HG03432 (cell line): ENCODE measurements at regions not wholly inside any gene's neighbourhood (a gene's known extent, or its start where the extent isn't known, plus 50 kb on each side); places are given as distances from the start of the nearest gene placed in this dataset.
"Not testable (repeated sequence)": the region's sequence is repeated elsewhere in the genome, so short reads cannot be mapped to it uniquely, and the experiment has no call there.

Experiments
- ATAC-seq: cut with Tn5 transposase; IDR thresholded peaks from one replicate; pipeline ENCODE4 v1.9.1; 2021; ENCODE audit warnings: mild to moderate bottlenecking, moderate library complexity; ENCODE audit not compliant: unreplicated experiment

DNA sequence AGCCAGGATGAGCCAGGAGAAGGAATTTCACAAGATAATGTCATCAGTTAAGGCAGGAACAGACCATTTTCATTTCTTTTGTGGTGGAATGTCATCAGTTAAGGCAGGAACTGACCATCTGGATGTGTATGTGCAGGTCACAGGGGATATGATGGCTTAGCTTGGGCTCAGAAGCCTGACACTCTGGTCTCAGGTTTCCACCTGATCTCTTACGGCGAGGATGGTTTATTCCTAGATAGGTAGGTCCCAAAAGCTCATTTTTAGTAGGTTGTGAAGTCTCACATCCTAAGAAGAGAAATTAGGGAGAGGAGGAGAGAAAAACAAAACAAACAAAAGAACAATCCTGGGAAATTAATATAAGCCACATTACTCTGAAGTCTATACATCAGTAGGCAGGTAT lies 311.7 kb upstream of the RGS17 start:
- not testable (repeated sequence) for ATAC-seq

DNA sequence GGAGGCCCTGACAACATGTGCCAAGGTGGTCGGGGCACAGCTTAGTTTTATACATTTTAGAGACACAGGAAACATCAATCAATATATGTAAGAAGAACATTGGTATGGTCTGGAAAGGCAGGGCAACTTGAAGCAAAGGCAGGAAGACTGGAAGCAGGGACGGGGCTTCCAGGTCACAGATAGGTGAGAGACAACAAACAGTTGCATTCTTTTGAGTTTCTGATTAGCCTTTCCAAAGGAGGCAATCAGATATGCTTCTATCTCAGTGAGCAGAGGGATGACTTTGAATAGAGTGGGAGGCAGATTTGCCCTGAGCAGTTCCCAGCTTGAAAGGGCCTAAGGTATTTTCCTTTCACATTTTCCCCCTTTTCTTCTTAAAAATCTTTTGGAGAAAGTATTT lies 311.0 kb upstream of the RGS17 start:
- no peak for ATAC-seq

DNA sequence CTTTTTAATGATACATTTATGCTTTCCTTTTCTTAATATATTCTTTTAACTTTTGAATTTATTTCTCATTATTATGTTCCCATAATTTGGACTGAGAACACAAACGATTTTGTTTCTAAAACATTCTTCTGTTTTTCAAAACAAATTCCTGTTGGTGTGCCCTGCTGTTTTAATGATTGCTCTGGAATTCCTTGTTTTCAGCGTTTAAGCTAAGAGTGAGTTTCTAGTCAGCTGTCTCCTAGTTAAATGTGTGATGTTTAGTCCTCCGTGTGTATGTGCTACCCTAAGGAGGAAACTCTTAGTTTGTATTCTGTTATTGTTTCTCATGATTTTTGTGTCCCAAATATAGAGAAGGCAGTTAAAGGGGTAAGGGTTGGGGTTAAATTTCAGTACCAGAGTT lies 306.1 kb upstream of the RGS17 start:
- no peak for ATAC-seq

DNA sequence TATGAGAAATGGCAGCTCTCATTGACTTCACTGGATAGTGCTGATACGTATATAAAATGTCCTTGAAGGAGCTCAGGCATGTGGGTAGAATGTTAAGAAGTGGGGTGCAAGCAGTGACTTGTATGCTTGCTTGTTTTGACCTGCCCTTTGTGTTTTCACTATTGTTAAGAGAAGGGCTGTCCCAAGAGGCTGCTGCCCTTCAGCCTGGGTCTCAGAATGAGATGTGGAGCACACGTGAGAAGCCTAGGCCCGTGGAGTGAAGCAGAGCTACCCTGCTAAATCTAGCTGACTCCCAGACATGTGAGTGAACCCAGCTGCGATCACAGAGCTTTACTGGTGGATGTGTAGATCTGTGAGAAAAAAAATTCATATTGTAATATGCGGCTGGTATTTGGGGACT lies 305.3 kb upstream of the RGS17 start:
- ATAC-seq = peak; percentile 40

GRCh38 chr6:153435787-153436186 lies 304.7 kb upstream of the RGS17 start:
- no peak for ATAC-seq

DNA sequence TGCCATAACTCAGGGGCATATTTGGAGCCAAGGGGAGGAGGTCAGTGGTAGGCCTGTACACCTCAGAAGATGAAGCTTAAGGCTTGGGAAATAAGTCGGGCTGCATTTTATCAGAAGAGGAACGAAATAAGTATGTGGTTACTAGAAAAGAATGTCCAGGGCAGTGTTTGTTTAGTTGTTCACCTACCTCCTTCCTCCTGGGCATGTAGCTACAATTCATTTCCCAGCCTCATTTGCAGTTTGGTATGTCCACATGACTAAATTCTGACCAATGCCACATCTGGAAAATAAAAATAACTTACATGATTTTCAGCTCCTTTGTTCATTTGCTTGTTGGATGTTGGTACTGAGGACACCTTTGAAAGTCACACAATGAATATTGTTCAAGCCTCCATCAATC lies 294.5 kb upstream of the RGS17 start:
- no peak for ATAC-seq

DNA sequence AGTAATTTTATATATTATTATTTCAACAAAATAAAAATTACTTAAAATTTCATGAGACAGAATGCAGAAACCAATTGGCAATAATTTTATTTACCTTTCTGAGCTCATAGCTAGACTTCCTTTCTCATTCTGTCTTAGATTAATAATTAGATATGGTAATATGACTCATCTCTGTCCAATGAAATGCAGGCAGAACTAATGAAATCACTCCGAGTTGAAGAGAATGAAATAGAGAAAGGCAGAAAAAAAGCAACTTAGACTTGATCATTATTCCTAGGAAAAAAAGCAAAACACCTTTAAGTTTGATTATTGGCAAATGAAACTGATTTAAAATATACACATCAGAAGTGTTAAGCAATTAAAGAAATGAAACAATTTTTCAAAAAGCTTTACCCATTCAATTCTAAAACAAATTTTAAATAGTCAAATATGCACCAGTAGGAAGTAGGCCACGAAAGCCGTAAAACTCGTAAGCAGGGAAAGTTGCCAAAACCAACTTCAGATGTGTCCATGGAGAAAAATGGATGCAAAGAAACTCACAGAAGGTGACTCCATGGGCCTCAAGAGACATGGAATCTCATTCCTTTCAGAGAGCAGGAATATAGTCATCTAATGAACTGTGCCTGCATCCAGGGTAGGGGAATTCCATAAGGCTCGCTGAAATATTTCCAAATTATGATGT lies 293.8 kb upstream of the RGS17 start:
- ATAC-seq = no peak

DNA sequence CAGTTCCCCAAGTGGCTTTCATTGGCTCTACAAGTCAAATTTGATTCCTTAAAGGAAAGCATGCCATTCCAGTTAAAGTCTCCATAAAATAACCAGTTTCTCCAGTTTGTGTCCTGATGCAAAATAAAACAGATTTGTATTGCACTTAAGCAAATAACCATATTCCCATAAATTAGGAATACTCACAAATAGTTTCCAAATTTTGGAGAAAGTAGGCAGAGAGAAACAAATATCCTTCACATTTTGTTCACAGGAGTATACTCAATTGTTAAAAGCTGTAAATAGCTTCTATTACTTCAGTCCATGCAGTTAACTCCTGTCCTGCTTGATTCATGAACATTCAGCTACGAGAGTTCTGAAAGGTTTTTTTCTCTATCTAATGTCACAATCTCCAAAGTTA lies 281.4 kb upstream of the RGS17 start:
- no peak for ATAC-seq

GRCh38 chr6:153411070-153411648 lies 280.1 kb upstream of the RGS17 start:
- no peak for ATAC-seq

DNA sequence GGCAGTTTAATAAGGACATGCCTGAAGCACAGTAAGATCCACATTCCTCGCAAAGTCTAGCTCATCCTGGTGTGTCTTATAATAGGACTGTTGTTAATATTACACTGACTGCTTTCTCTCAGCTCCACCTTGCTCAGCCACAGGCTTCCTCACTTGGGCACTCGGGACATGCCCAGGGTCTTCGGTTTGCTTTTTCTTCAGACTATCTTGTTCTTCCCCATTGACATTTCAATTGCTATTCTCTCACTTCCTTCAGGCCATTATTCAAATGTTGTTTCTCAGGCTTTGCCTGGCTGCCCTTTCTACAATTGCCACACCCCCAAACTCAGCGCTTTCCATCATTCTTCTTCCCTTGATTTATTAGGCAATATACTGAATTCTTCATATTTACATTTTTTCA lies 274.8 kb upstream of the RGS17 start:
- ATAC-seq = no peak

GRCh38 chr6:153401751-153402150 lies 270.7 kb upstream of the RGS17 start:
- no peak for ATAC-seq

DNA sequence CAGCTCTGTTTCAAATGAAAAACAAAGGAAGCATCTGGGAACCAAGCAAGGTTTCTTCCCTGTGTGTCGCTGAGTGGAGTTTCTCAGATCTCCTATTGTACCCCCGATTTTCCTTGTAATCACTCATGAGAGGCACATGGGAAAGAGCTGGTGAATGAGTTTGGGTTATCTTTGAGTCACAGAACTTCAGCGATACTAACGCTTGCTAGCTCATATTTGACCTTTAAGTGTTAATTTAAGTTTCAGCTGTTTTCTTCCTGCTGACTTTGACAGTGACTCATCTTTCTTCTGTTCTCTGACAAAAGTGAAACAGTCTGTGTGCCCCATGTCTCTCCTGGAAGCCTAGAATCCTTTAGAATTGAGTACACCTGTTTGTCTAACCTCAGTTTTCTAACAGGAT lies 261.1 kb upstream of the RGS17 start:
- peak; percentile 45 for ATAC-seq

GRCh38 chr6:153373869-153374268 lies 242.8 kb upstream of the RGS17 start:
- no peak for ATAC-seq

- no peak for ATAC-seq
These were observed 237.0 kb upstream of the RGS17 start for GRCh38 chr6:153368131-153368530.

GRCh38 chr6:153367021-153367420 lies 235.9 kb upstream of the RGS17 start:
- no peak for ATAC-seq

GRCh38 chr6:153357391-153357790 lies 226.3 kb upstream of the RGS17 start:
- no peak for ATAC-seq

GRCh38 chr6:153340568-153340967 lies 209.5 kb upstream of the RGS17 start:
- no peak for ATAC-seq

GRCh38 chr6:153334121-153334520 lies 203.0 kb upstream of the RGS17 start:
- no peak for ATAC-seq

GRCh38 chr6:153331221-153331620 lies 200.1 kb upstream of the RGS17 start:
- ATAC-seq = not testable (repeated sequence)

- no peak for ATAC-seq
These were observed 197.1 kb upstream of the RGS17 start for GRCh38 chr6:153328194-153328593.

DNA sequence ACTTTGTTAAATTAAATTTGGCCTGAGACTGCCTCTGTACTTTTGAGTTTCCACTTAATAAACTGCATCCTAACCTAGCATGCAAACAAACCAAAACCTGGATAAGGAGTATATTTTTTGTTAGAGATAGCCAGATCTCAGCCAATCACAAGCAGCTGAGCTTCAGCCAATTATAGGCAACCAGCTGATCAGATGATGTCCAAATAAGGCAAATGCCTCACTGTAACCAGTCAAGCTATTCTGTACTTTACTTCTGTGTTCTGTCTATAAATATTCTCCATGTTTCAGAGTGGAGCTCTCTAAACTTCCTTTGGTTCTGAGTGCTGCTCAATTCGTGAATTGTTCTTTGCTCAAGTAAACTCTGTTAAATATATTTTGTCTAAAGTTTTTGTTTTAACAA lies 194.6 kb upstream of the RGS17 start:
- ATAC-seq = no peak

- peak; percentile 72 for ATAC-seq
These were observed 181.6 kb upstream of the RGS17 start for GRCh38 chr6:153312634-153313033.

DNA sequence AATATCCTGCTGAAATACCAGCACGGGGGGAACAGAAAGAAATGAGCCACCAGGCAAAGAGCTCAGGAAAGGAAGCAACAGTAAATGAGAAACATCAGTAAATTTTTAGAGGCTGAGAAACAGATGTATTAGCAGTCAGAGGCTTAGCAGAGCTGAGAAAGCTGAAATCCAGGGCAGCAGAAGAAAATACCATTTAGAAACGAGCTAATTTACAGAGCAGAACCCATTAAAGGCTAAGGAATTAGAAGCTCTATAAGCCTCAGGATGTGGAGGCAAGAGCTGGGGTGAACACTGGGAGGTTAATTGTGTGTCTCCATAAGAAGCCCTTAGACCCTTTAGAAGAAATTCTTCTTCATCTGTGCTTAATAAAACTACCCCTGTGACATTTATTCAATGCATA lies 178.6 kb upstream of the RGS17 start:
- no peak for ATAC-seq
